BE2C (cell line): ENCODE measurements at regions not wholly inside any gene's neighbourhood (a gene's known extent, or its start where the extent isn't known, plus 50 kb on each side); places are given as distances from the start of the nearest gene placed in this dataset.

ENCODE experiments used
- DNase-seq: peaks from one replicate; pipeline ENCODE4 v3.0.0-alpha.2; 2020
- H3K27me3 ChIP-seq: fragments of 250-450 bp; sonication (Bioruptor Pico); 2 replicates; pipeline ENCODE4 v1.5.1; 2020; ENCODE audit warnings: mild to moderate bottlenecking
- H3K36me3 ChIP-seq: fragments of 250-450 bp; sonication (Bioruptor Pico); 2 replicates; pipeline ENCODE4 v1.5.1; 2020; ENCODE audit warnings: mild to moderate bottlenecking
- H3K4me1 ChIP-seq: fragments of 250-450 bp; sonication (Bioruptor Pico); 2 replicates; pipeline ENCODE4 v1.5.1; 2020
- H3K4me3 ChIP-seq: 2 replicates; pipeline ENCODE4 v1.5.1; 2011; ENCODE audit warnings: low read depth, low read length
- H3K9me3 ChIP-seq: fragments of 250-450 bp; sonication (Bioruptor Pico); 2 replicates; pipeline ENCODE4 v1.5.1; 2020
- CTCF ChIP-seq: IDR thresholded peaks from 2 replicates; pipeline ENCODE4 v1.5.1; 2012; ENCODE audit warnings: mild to moderate bottlenecking, low read depth, low read length

GRCh38 chr2:147242445-147242844, 602.4 kb upstream of the ACVR2A start:
- no peaks in the 10 kb centered on the region for H3K36me3 ChIP-seq
- no peaks in the 10 kb centered on the region for H3K4me1 ChIP-seq
- no peak overlapping the region for H3K4me3 ChIP-seq
- H3K27me3 ChIP-seq = no peaks in the 10 kb centered on the region
- no peak for DNase-seq
- no peak for TF ChIP-seq CTCF
- H3K9me3 ChIP-seq = no peaks in the 10 kb centered on the region

- Histone ChIP-seq H3K9me3 (no peaks in the 10 kb centered on the region), H3K36me3 (no peaks in the 10 kb centered on the region)
- no peak for TF ChIP-seq CTCF
Measured at GRCh38 chr2:147236601-147237000, 608.2 kb upstream of the ACVR2A start.

DNA sequence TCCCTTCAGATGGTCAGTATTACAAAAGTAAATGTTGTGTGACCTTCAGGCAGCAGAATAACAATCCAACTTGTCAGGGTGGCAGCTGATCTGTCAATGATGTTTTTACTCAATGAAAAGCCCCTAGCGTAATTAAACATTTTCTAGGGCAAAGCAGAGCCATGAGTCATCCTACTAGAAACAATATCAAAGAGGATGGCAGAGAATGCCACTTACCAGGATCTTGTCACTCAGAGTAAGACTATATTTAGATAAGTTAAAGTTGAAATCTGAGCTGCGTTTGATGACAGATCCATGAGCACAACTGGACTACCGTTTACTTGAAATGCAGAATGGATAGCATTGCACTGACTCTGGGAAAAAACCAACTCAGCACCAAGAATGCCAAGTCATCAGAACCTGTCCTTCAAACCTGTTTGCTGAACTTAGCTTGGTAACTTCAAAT, 612.6 kb upstream of the ACVR2A start:
- Histone ChIP-seq H3K4me3 (no peak overlapping the region), H3K4me1 (no peaks in the 10 kb centered on the region), H3K27me3 (no peaks in the 10 kb centered on the region), H3K9me3 (no peaks in the 10 kb centered on the region), H3K36me3 (no peaks in the 10 kb centered on the region)
- TF ChIP-seq CTCF = no peak
- DNase-seq = no peak

More at GRCh38 chr2:147236601-147237000, 608.2 kb upstream of the ACVR2A start:
- DNase-seq = no peak
- H3K4me3 ChIP-seq = no peak overlapping the region
- H3K4me1 ChIP-seq = no peaks in the 10 kb centered on the region
- no peaks in the 10 kb centered on the region for H3K27me3 ChIP-seq

- Histone ChIP-seq H3K36me3 (no peaks in the 10 kb centered on the region), H3K4me1 (no peaks in the 10 kb centered on the region), H3K4me3 (no peak overlapping the region), H3K27me3 (no peaks in the 10 kb centered on the region), H3K9me3 (no peaks in the 10 kb centered on the region)
- TF ChIP-seq CTCF = no peak
- no peak for DNase-seq
Measured at GRCh38 chr2:147231607-147232006, 613.2 kb upstream of the ACVR2A start.

GRCh38 chr2:147231081-147231480, 613.7 kb upstream of the ACVR2A start:
- no peaks in the 10 kb centered on the region for H3K36me3 ChIP-seq
- no peak for DNase-seq
- TF ChIP-seq CTCF = no peak

GRCh38 chr2:147227313-147227712, 617.5 kb upstream of the ACVR2A start:
- no peak overlapping the region for H3K4me3 ChIP-seq
- no peaks in the 10 kb centered on the region for H3K27me3 ChIP-seq
- no peak for DNase-seq
- no peaks in the 10 kb centered on the region for H3K4me1 ChIP-seq
- TF ChIP-seq CTCF = no peak
- H3K9me3 ChIP-seq = no peaks in the 10 kb centered on the region
- no peaks in the 10 kb centered on the region for H3K36me3 ChIP-seq

More at GRCh38 chr2:147231081-147231480, 613.7 kb upstream of the ACVR2A start:
- Histone ChIP-seq H3K9me3 (no peaks in the 10 kb centered on the region), H3K4me1 (no peaks in the 10 kb centered on the region), H3K4me3 (no peak overlapping the region), H3K27me3 (no peaks in the 10 kb centered on the region)
